DOHH2 (cell line): ENCODE measurements at regions not wholly inside any gene's neighbourhood (a gene's known extent, or its start where the extent isn't known, plus 50 kb on each side); places are given as distances from the start of the nearest gene placed in this dataset.

Experiments used
- EZH2phosphoT487 ChIP-seq: fragments of 200-600 bp; sonication (generic); IDR thresholded peaks from 2 replicates; pipeline ENCODE4 v1.6.1; 2017; ENCODE audit warnings: borderline replicate concordance, mild to moderate bottlenecking, antibody characterized with exemption, low read length, moderate library complexity, mixed read lengths
- TF ChIP-seq, protein P1 (sequence below): fragments of 200-600 bp; sonication (generic); IDR thresholded peaks from one replicate; pipeline ENCODE4 v1.5.1; 2014; ENCODE audit warnings: antibody characterized with exemption, mild to moderate bottlenecking, low read depth, low read length; ENCODE audit not compliant: poor library complexity, severe bottlenecking

DNA sequence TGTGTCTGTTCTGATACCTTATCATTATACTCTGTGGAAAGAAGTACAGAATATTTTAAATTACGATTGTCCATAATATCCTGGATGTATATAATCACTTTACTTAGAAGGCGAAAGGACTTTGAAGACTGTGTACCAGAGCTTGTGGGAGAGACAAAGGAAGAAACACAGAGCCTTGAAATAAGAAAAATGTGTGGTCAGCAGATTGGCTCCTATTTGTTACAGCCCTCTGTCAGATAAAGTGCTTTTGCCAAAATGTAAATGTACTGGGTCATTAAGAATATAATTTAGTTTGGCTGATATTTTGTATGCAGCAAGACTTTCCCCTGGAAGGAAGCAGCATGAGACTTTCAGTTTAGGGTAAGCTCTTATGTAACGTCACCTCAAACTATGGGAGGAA, 443.1 kb downstream of the CCDC85A start:
- TF ChIP-seq, protein P1, sequence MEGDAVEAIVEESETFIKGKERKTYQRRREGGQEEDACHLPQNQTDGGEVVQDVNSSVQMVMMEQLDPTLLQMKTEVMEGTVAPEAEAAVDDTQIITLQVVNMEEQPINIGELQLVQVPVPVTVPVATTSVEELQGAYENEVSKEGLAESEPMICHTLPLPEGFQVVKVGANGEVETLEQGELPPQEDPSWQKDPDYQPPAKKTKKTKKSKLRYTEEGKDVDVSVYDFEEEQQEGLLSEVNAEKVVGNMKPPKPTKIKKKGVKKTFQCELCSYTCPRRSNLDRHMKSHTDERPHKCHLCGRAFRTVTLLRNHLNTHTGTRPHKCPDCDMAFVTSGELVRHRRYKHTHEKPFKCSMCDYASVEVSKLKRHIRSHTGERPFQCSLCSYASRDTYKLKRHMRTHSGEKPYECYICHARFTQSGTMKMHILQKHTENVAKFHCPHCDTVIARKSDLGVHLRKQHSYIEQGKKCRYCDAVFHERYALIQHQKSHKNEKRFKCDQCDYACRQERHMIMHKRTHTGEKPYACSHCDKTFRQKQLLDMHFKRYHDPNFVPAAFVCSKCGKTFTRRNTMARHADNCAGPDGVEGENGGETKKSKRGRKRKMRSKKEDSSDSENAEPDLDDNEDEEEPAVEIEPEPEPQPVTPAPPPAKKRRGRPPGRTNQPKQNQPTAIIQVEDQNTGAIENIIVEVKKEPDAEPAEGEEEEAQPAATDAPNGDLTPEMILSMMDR = no peak
- no peak for TF ChIP-seq EZH2phosphoT487
